ENCODE measurements at regions not wholly inside any gene's neighbourhood (a gene's known extent, or its start where the extent isn't known, plus 50 kb on each side); places are given as distances from the start of the nearest gene placed in this dataset.

DNA sequence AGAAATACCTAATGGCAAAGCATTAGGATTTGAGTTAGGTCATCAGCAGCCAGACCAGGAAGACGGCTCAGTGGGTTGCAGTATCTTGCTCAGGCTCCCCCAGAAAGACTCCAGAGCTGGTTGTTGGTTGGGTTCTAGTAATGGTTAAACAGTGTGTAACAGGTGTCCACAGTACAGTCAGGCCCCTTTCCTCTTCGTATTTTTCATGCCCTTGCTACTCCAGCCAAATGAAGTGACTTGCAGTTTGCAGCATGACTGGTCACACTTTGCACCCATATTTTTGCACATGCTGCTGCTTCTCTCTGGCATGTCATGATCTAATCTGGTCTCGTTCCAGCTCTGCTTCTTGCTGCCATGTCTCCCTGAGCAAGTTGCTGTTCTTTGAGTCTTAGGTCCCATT lies 60.6 kb upstream of the TRPC7 start:
- TF ChIP-seq POLR2AphosphoS5 (IDR thresholded peaks at IDR 0.05) (no peak), POLR2A (IDR thresholded peaks at IDR 0.05) (no peak), EP300 (IDR thresholded peaks at IDR 0.05) (no peak)
- TF ChIP-seq, protein P1, sequence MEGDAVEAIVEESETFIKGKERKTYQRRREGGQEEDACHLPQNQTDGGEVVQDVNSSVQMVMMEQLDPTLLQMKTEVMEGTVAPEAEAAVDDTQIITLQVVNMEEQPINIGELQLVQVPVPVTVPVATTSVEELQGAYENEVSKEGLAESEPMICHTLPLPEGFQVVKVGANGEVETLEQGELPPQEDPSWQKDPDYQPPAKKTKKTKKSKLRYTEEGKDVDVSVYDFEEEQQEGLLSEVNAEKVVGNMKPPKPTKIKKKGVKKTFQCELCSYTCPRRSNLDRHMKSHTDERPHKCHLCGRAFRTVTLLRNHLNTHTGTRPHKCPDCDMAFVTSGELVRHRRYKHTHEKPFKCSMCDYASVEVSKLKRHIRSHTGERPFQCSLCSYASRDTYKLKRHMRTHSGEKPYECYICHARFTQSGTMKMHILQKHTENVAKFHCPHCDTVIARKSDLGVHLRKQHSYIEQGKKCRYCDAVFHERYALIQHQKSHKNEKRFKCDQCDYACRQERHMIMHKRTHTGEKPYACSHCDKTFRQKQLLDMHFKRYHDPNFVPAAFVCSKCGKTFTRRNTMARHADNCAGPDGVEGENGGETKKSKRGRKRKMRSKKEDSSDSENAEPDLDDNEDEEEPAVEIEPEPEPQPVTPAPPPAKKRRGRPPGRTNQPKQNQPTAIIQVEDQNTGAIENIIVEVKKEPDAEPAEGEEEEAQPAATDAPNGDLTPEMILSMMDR (IDR thresholded peaks at IDR 0.05), result no peak
